ENCODE measurements at regions not wholly inside any gene's neighbourhood (a gene's known extent, or its start where the extent isn't known, plus 50 kb on each side); places are given as distances from the start of the nearest gene placed in this dataset.

DNA sequence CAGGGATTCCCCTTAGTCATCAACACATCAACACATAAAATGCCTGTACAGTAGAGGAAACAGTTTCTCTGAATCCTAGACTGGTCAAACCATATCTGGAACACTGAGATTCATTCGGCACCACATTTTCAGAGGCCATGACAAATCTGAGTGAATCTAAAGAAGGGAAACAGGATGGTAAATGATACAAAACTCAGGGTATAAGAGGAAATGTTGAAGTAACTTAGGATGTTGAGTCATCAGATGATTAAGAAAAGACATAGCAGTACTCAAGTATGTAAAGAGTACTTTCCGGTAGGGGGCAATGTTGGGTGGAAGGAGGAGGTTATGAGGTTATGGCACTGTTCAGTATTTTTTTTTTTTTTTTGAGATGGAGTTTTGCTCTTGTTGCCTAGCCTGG, 358.5 kb upstream of the PMFBP1 start:
- DNase-seq (ENCODE audit: extremely low spot score), result no peak
- H3K4me1 ChIP-seq, result no peaks in the 10 kb centered on the region
- WGBS, result 91% methylated on average over 2 of the region's 2 CpGs
- H3K36me3 ChIP-seq, result no peaks in the 10 kb centered on the region
- no peaks in the 10 kb centered on the region for H3K9me3 ChIP-seq
- no peaks in the 10 kb centered on the region for H3K27me3 ChIP-seq
- H3K4me3 ChIP-seq, result no peak overlapping the region
- H3K27ac ChIP-seq (replicated peaks in 1 of 4), result no peak overlapping the region
- TF ChIP-seq EP300 (IDR thresholded peaks at IDR 0.05), result no peak
- TF ChIP-seq, protein P1, sequence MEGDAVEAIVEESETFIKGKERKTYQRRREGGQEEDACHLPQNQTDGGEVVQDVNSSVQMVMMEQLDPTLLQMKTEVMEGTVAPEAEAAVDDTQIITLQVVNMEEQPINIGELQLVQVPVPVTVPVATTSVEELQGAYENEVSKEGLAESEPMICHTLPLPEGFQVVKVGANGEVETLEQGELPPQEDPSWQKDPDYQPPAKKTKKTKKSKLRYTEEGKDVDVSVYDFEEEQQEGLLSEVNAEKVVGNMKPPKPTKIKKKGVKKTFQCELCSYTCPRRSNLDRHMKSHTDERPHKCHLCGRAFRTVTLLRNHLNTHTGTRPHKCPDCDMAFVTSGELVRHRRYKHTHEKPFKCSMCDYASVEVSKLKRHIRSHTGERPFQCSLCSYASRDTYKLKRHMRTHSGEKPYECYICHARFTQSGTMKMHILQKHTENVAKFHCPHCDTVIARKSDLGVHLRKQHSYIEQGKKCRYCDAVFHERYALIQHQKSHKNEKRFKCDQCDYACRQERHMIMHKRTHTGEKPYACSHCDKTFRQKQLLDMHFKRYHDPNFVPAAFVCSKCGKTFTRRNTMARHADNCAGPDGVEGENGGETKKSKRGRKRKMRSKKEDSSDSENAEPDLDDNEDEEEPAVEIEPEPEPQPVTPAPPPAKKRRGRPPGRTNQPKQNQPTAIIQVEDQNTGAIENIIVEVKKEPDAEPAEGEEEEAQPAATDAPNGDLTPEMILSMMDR (IDR thresholded peaks at IDR 0.05), result no peak
- TF ChIP-seq POLR2A (IDR thresholded peaks at IDR 0.05; ENCODE audit: low read depth), result no peak
- no peak for TF ChIP-seq POLR2AphosphoS5 (IDR thresholded peaks at IDR 0.05)
- intact Hi-C loops (cut with DNase I), result no loop called here

DNA sequence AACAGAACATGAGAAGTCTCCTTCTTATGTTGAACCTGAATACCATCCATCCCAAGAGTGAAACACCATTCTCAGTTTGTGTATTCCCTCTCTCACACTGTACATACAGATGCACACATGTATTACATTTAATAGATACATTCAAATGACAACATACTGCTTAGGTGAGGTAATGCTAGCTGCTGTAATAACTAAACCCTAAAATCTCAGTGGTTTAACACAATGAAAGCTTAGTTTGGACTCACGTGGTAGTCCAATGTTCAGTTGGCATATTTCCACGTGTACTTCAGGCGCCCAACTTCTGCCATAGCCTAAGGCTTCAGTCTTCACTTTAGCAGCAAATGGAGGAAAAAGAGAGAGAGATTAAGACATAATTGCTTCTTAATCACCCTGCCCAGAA, 351.1 kb upstream of the PMFBP1 start:
- WGBS, result 91% methylated on average over 3 of the region's 3 CpGs

DNA sequence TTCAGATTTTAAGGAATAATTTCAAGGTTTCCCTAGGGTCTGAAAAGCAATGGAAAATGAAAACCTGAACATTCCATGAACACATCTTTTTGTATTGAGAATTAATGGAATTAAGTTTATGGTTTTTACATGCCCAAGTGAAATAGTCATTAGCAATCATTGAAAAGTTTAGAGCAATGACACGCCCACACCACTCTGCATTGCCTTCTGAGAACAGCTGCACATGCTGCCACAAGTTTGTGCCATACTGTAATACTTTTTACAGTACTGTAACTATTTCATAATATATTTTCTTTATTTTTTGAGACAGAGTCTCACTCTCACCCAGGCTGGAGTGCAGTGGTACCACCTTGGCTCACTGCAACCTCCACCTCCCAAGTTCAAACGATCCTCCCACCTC, 345.2 kb upstream of the PMFBP1 start:
- H3K4me1 ChIP-seq, result no peaks in the 10 kb centered on the region
- H3K27ac ChIP-seq (replicated peaks in 1 of 4), result no peak overlapping the region
- no peak for DNase-seq (ENCODE audit: extremely low spot score)
- no peaks in the 10 kb centered on the region for H3K27me3 ChIP-seq
- 92% methylated on average over 2 of the region's 2 CpGs for WGBS
- TF ChIP-seq, protein P1 (IDR thresholded peaks at IDR 0.05), result no peak
- TF ChIP-seq POLR2A (IDR thresholded peaks at IDR 0.05; ENCODE audit: low read depth), result no peak
- H3K4me3 ChIP-seq, result no peak overlapping the region
- intact Hi-C loops (cut with DNase I), result no loop called here
- no peaks in the 10 kb centered on the region for H3K9me3 ChIP-seq
- no peaks in the 10 kb centered on the region for H3K36me3 ChIP-seq

More for the DNA sequence above, 351.1 kb upstream of the PMFBP1 start:
- Histone ChIP-seq H3K4me1 (no peaks in the 10 kb centered on the region), H3K9me3 (peaks cover 0 to 17% (median 0%) of the 10 kb centered on the region in 4 donors), H3K36me3 (no peaks in the 10 kb centered on the region), H3K27me3 (no peaks in the 10 kb centered on the region), H3K27ac (replicated peaks in 1 of 4) (no peak overlapping the region), H3K4me3 (no peak overlapping the region)
- DNase-seq (ENCODE audit: extremely low spot score), result no peak
- intact Hi-C loops (cut with DNase I), result no loop called here
- TF ChIP-seq, protein P1 (IDR thresholded peaks at IDR 0.05), result no peak
- TF ChIP-seq POLR2A (IDR thresholded peaks at IDR 0.05; ENCODE audit: low read depth) (no peak), EP300 (IDR thresholded peaks at IDR 0.05) (no peak), POLR2AphosphoS5 (IDR thresholded peaks at IDR 0.05) (no peak)

DNA sequence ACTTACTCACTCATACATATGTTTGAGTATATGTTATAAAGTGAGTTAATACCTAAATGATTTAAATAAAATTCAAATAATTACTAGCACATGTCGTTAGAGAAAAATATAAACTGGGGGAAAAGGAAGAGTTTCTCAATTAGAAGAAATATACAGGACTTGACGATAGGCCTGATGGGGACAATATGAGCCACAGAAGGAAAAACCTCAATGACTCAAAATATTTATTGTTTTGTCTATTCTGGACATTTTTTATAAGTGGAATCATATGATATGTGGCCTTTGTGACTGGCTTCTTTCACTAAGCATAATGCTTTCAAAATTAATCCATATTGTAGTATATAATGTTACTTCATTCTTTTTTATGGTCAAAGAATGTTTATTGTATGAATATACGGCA, 339.2 kb upstream of the PMFBP1 start:
- no peaks in the 10 kb centered on the region for H3K36me3 ChIP-seq
- H3K4me3 ChIP-seq, result no peak overlapping the region
- intact Hi-C loops (cut with DNase I), result no loop called here
- TF ChIP-seq, protein P1 (IDR thresholded peaks at IDR 0.05), result no peak
- TF ChIP-seq POLR2A (IDR thresholded peaks at IDR 0.05; ENCODE audit: low read depth), result no peak
- TF ChIP-seq EP300 (IDR thresholded peaks at IDR 0.05), result no peak
- TF ChIP-seq POLR2AphosphoS5 (IDR thresholded peaks at IDR 0.05), result no peak
- H3K27ac ChIP-seq (replicated peaks in 1 of 4), result no peak overlapping the region
- H3K27me3 ChIP-seq, result no peaks in the 10 kb centered on the region
- no peaks in the 10 kb centered on the region for H3K9me3 ChIP-seq
- 96% methylated on average over 3 of the region's 3 CpGs for WGBS
- DNase-seq (ENCODE audit: extremely low spot score), result no peak
- H3K4me1 ChIP-seq, result no peaks in the 10 kb centered on the region

DNA sequence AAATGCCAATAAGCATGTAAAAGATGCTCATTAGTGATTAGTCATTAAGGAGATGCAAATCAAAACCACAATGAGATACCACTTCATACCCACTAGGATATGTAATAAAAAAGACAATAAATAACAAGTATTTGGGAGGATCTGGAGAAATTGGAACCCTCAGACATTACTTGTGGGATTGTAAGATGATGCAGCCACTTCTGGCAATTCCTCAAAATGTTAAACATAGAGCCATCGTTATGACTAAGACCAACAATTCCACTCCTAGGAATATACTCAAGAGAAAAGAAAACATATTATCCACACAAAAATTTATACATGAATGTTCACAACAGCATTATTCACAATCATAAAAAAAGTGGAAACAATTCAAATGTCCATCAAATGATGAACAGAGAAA, 336.2 kb upstream of the PMFBP1 start:
- H3K36me3 ChIP-seq, result no peaks in the 10 kb centered on the region
- intact Hi-C loops (cut with DNase I), result no loop called here
- WGBS, result 77% methylated on average over 1 of the region's 1 CpG
- H3K4me1 ChIP-seq, result no peaks in the 10 kb centered on the region
- H3K27ac ChIP-seq (replicated peaks in 1 of 4), result no peak overlapping the region
- no peak for DNase-seq (ENCODE audit: extremely low spot score)
- no peak for TF ChIP-seq EP300 (IDR thresholded peaks at IDR 0.05)
- TF ChIP-seq, protein P1 (IDR thresholded peaks at IDR 0.05), result no peak
- no peaks in the 10 kb centered on the region for H3K27me3 ChIP-seq
- no peak overlapping the region for H3K4me3 ChIP-seq
- H3K9me3 ChIP-seq, result no peaks in the 10 kb centered on the region

Data from esophagus muscularis mucosa (tissue), 4 donors.